Hepatocyte (in vitro differentiated cells): ENCODE measurements at regions not wholly inside any gene's neighbourhood (a gene's known extent, or its start where the extent isn't known, plus 50 kb on each side); places are given as distances from the start of the nearest gene placed in this dataset.

Source experiments
- DNase-seq: peaks from one replicate; pipeline ENCODE4 v3.0.0-alpha.2; 2016; ENCODE audit warnings: low spot score
- H2AFZ ChIP-seq: fragments of 200-600 bp; sonication (generic); 2 replicates; pipeline ENCODE4 v1.6.0; 2016; ENCODE audit warnings: antibody characterized with exemption, mild to moderate bottlenecking
- H3K27ac ChIP-seq: fragments of 200-600 bp; sonication (generic); 2 replicates; pipeline ENCODE4 v1.5.1; 2016; ENCODE audit warnings: mild to moderate bottlenecking
- H3K27me3 ChIP-seq: fragments of 200-600 bp; sonication (generic); 2 replicates; pipeline ENCODE4 v1.6.1; 2016
- H3K36me3 ChIP-seq: fragments of 200-600 bp; sonication (generic); replicated peaks from 2 replicates; pipeline ENCODE4 v1.5.1; 2016; ENCODE audit warnings: low read depth; ENCODE audit not compliant: insufficient read depth
- H3K4me1 ChIP-seq: fragments of 200-600 bp; sonication (generic); 2 replicates; pipeline ENCODE4 v1.5.1; 2016; ENCODE audit warnings: mild to moderate bottlenecking, moderate library complexity; ENCODE audit not compliant: insufficient read depth
- H3K4me2 ChIP-seq: fragments of 200-600 bp; sonication (generic); 2 replicates; pipeline ENCODE4 v1.6.0; 2016
- H3K4me3 ChIP-seq: fragments of 200-600 bp; sonication (generic); 2 replicates; pipeline ENCODE4 v1.5.1; 2016; ENCODE audit warnings: mild to moderate bottlenecking
- H3K79me2 ChIP-seq: fragments of 200-600 bp; sonication (generic); 2 replicates; pipeline ENCODE4 v1.6.0; 2017; ENCODE audit warnings: mild to moderate bottlenecking
- H3K9me2 ChIP-seq: fragments of 200-600 bp; sonication (generic); replicated peaks from 2 replicates; pipeline ENCODE4 v1.6.0; 2017; ENCODE audit warnings: mild to moderate bottlenecking; ENCODE audit not compliant: insufficient read depth
- H3K9me3 ChIP-seq: fragments of 200-600 bp; sonication (generic); 2 replicates; pipeline ENCODE4 v1.5.1; 2016; ENCODE audit warnings: low read depth, mild to moderate bottlenecking
- H4K20me1 ChIP-seq: fragments of 200-600 bp; sonication (generic); 2 replicates; pipeline ENCODE4 v1.6.0; 2016; ENCODE audit warnings: mild to moderate bottlenecking; ENCODE audit not compliant: insufficient read depth, poor library complexity, severe bottlenecking
- EZH2 ChIP-seq: fragments of 200-600 bp; sonication (generic); IDR thresholded peaks from 2 replicates; pipeline ENCODE4 v1.6.1; 2016; ENCODE audit warnings: antibody characterized with exemption, mild to moderate bottlenecking, borderline replicate concordance
- EZH2phosphoT487 ChIP-seq: fragments of 200-600 bp; sonication (generic); IDR thresholded peaks from one replicate; pipeline ENCODE4 v1.6.1; 2018; ENCODE audit warnings: antibody characterized with exemption, mild to moderate bottlenecking, low read depth, moderate library complexity; ENCODE audit not compliant: unreplicated experiment, severe bottlenecking
- WGBS: methylation state at CpG from one replicate; pipeline ENCODE4 v1.1.6; 2016; ENCODE audit warnings: low lambda C conversion rate; ENCODE audit errors: missing lambda C conversion rate; 5-methylcytosine and 5-hydroxymethylcytosine counted together
- TF ChIP-seq, protein P1 (sequence below): fragments of 200-600 bp; sonication (generic); IDR thresholded peaks from 2 replicates; pipeline ENCODE4 v1.5.1; 2016; ENCODE audit warnings: antibody characterized with exemption, mild to moderate bottlenecking; ENCODE audit not compliant: poor library complexity

DNA sequence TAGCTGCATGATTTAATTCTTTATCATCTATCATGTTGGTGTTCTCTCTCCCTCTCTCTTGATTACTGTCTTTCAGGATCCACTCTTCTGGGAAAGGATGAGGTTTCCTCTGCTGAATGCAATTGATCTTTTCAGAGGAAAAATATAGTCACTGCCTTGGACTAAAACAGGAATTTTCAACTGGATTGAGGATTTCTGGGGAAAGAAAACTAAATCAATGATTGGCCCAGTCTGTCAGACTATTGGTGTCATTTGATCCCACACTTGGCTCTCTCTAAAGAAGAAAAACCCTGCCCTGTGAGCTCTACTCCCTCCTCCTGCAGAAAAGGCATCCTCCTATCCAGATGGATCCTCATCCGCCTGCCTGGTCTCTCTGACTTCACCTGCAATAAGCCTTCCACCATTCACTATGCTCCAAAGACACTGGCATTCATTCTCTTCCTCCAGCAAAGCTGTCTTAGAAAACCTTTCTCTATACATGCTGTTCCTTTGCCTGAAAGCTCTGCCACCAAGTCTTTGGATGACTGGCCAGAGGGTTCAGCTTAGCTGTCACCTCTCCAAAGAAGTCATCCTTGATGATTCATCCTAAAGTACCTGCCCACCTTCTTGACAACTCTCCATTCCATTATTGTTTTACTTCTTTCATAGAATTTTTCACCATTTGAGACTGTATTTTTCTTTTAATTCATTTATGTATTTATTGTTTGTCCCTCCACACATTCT lies 127.7 kb upstream of the CAND1 start:
- Histone ChIP-seq H2AFZ (no peak overlapping the region), H3K9me2 (no peaks in the 10 kb centered on the region), H3K9me3 (no peaks in the 10 kb centered on the region), H3K27ac (no peak overlapping the region), H3K4me1 (no peaks in the 10 kb centered on the region), H3K4me2 (no peak overlapping the region), H4K20me1 (no peaks in the 10 kb centered on the region), H3K36me3 (no peaks in the 10 kb centered on the region), H3K4me3 (no peak overlapping the region), H3K79me2 (no peaks in the 10 kb centered on the region), H3K27me3 (no peaks in the 10 kb centered on the region)
- no peak for DNase-seq
- WGBS = 59% methylated on average over 1 of the region's 1 CpG
- TF ChIP-seq EZH2phosphoT487 = no peak
- no peak for TF ChIP-seq EZH2
- TF ChIP-seq, protein P1, sequence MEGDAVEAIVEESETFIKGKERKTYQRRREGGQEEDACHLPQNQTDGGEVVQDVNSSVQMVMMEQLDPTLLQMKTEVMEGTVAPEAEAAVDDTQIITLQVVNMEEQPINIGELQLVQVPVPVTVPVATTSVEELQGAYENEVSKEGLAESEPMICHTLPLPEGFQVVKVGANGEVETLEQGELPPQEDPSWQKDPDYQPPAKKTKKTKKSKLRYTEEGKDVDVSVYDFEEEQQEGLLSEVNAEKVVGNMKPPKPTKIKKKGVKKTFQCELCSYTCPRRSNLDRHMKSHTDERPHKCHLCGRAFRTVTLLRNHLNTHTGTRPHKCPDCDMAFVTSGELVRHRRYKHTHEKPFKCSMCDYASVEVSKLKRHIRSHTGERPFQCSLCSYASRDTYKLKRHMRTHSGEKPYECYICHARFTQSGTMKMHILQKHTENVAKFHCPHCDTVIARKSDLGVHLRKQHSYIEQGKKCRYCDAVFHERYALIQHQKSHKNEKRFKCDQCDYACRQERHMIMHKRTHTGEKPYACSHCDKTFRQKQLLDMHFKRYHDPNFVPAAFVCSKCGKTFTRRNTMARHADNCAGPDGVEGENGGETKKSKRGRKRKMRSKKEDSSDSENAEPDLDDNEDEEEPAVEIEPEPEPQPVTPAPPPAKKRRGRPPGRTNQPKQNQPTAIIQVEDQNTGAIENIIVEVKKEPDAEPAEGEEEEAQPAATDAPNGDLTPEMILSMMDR = no peak

DNA sequence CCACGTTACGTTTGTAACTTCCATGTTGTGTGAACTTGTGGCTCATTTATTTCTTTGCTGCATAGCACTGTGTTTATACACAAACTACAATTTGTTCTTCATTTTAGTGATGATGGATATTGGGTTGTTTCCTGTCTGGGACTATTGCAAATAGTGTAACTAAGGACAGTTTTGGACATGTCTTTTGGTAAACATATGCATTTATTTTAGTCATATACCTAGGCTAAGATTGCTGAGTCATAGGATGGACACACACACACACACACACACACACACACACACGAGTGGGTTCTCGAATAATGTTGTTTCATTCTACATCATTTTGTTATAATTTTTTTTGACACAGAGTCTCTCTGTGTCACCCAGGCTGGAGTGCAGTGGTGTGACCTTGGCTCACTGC lies 123.5 kb upstream of the CAND1 start:
- Histone ChIP-seq H3K9me2 (no peaks in the 10 kb centered on the region), H3K27me3 (no peaks in the 10 kb centered on the region), H3K79me2 (no peaks in the 10 kb centered on the region), H4K20me1 (no peaks in the 10 kb centered on the region), H3K9me3 (no peaks in the 10 kb centered on the region), H3K4me1 (no peaks in the 10 kb centered on the region), H3K4me2 (no peak overlapping the region), H3K4me3 (no peak overlapping the region), H2AFZ (no peak overlapping the region), H3K27ac (no peak overlapping the region), H3K36me3 (no peaks in the 10 kb centered on the region)
- TF ChIP-seq EZH2phosphoT487 (no peak), EZH2 (no peak)
- TF ChIP-seq, protein P1 = no peak
- DNase-seq = no peak
- WGBS = 84% methylated on average over 4 of the region's 4 CpGs

DNA sequence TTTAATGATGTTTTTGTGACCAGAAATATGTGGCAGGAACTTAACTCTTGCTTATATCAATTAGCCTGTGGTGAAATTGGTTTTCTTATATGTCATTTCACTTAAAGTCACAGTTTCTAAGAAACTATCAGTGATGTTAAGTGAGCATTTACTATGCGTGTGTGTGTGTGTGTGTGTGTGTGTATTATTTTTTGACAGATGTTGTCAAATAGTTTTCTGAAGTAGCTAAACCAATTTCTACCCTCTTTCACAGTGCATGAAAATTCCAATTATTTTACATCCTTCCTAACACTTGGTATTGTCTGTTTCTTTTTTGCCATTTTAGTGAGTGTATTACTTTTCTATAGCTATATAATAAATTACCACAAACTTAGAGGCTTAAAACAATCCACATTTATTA lies 122.1 kb upstream of the CAND1 start:
- 57% methylated on average over 1 of the region's 1 CpG for WGBS
- H3K79me2 ChIP-seq = no peaks in the 10 kb centered on the region
- no peak for DNase-seq
- no peak overlapping the region for H2AFZ ChIP-seq
- H3K9me2 ChIP-seq = no peaks in the 10 kb centered on the region
- no peak overlapping the region for H3K4me2 ChIP-seq
- H4K20me1 ChIP-seq = no peaks in the 10 kb centered on the region
- no peak overlapping the region for H3K4me3 ChIP-seq
- H3K9me3 ChIP-seq = no peaks in the 10 kb centered on the region
- TF ChIP-seq EZH2 = no peak
- TF ChIP-seq EZH2phosphoT487 = no peak
- TF ChIP-seq, protein P1 = no peak
- H3K27ac ChIP-seq = no peak overlapping the region
- H3K36me3 ChIP-seq = no peaks in the 10 kb centered on the region
- peaks cover 2% of the 10 kb centered on the region for H3K4me1 ChIP-seq
- no peaks in the 10 kb centered on the region for H3K27me3 ChIP-seq

DNA sequence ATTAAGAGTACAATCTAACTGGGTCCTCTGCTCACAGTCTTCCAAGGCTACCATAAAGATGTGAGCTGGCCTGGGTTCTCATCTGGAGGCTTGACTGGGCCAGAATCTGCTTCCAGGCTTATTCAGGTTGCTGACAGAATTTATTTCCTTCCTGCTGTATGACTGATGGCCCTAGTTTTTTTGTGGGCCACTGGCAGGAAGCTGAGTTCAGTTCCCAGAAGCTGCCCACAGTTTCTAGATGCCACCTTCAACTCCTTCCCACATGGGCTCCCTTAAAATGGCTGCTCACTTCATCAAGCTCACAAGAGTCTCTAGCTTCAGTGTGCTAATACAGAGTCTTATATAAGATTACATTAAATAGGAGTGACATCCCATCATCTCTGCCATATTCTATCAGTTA lies 121.7 kb upstream of the CAND1 start:
- Histone ChIP-seq H4K20me1 (no peaks in the 10 kb centered on the region), H2AFZ (no peak overlapping the region), H3K9me3 (no peaks in the 10 kb centered on the region), H3K4me1 (peaks cover 5% of the 10 kb centered on the region), H3K4me2 (no peak overlapping the region), H3K9me2 (no peaks in the 10 kb centered on the region), H3K4me3 (no peak overlapping the region), H3K27me3 (no peaks in the 10 kb centered on the region), H3K27ac (no peak overlapping the region), H3K36me3 (no peaks in the 10 kb centered on the region), H3K79me2 (no peaks in the 10 kb centered on the region)
- DNase-seq = no peak
- TF ChIP-seq EZH2phosphoT487 = no peak
- no peak for TF ChIP-seq EZH2
- TF ChIP-seq, protein P1 = no peak
